Ishikawa (cell line): ENCODE measurements at regions not wholly inside any gene's neighbourhood (a gene's known extent, or its start where the extent isn't known, plus 50 kb on each side); places are given as distances from the start of the nearest gene placed in this dataset.

ENCODE experiments used
- CEBPB ChIP-seq: IDR thresholded peaks from 2 replicates; pipeline ENCODE4 v1.6.1; 2012
- CREB1 ChIP-seq: IDR thresholded peaks from 2 replicates; pipeline ENCODE4 v1.6.1; 2012; ENCODE audit warnings: low read depth
- EGR1 ChIP-seq: IDR thresholded peaks from 2 replicates; pipeline ENCODE4 v1.6.1; 2012
- EP300 ChIP-seq: IDR thresholded peaks from 2 replicates; pipeline ENCODE4 v1.6.1; 2012; ENCODE audit warnings: borderline replicate concordance
- FOXM1 ChIP-seq: IDR thresholded peaks from 2 replicates; pipeline ENCODE4 v1.6.1; 2012; ENCODE audit warnings: low read depth, borderline replicate concordance
- NFIC ChIP-seq: IDR thresholded peaks from 2 replicates; pipeline ENCODE4 v1.6.1; 2012
- RAD21 ChIP-seq: IDR thresholded peaks from 2 replicates; pipeline ENCODE4 v1.6.1; 2012; ENCODE audit warnings: low read depth
- TAF1 ChIP-seq: IDR thresholded peaks from 2 replicates; pipeline ENCODE4 v1.6.1; 2012; ENCODE audit warnings: low read depth, mild to moderate bottlenecking
- TCF12 ChIP-seq: IDR thresholded peaks from 2 replicates; pipeline ENCODE4 v1.6.1; 2012; ENCODE audit warnings: low read depth
- TEAD4 ChIP-seq: IDR thresholded peaks from 2 replicates; pipeline ENCODE4 v1.6.1; 2012
- YY1 ChIP-seq: IDR thresholded peaks from 2 replicates; pipeline ENCODE4 v1.6.1; 2012; ENCODE audit warnings: low read depth
- ZBTB7A ChIP-seq: IDR thresholded peaks from 2 replicates; pipeline ENCODE4 v1.6.1; 2012; ENCODE audit warnings: low read depth
- TF ChIP-seq, protein P1 (sequence below): IDR thresholded peaks from 2 replicates; pipeline ENCODE4 v1.6.1; 2012
- TF ChIP-seq, protein P2 (sequence below): IDR thresholded peaks from 2 replicates; pipeline ENCODE4 v1.6.1; 2012
- TF ChIP-seq, protein P3 (sequence below): IDR thresholded peaks from 2 replicates; pipeline ENCODE4 v1.6.1; 2012; ENCODE audit warnings: low read depth, mild to moderate bottlenecking

DNA sequence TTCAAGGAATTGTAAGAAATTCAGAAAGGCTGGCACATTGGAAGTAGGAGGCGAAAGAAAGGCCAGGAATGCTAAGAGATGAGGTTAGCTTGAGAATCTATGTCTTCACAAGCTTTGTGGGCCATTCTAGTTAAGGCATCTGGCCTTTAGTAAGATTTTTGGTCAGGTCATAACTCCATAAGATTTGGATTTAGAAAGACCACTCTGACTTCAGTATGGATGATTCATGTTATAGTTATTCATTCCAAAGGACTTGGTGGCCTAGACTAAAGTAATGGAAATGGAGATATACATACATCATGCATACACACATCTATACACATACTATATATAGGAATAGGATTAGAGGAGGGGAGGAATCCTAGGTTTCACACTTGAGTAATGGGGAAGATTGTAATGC, 77.5 kb downstream of the SEPTIN7 start:
- no peak for TF ChIP-seq CEBPB
- no peak for TF ChIP-seq TEAD4
- TF ChIP-seq NFIC = no peak

DNA sequence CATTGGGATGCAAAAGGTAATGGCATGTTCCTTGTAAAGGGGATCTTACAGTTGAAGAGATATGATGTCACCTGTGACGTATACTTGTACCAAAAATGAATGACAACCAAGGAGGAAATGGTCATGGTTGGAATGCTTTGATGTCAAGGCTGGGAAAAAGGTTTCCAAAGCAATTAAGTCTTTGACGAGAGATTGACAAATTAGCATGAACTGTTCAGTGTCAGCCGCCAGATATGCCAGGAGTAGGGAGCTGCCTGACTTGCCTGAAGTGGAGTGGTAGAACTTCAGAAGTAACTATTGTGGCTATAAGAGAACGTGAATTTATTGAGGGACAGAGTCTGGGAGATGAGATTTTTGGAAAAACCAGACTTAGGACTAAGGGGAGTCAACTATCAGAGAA, 88.1 kb downstream of the SEPTIN7 start:
- TF ChIP-seq NFIC (no peak), RAD21 (no peak), CEBPB (no peak), EP300 (no peak), TEAD4 (no peak), CREB1 (no peak), ZBTB7A (no peak), TCF12 (no peak), EGR1 (no peak), FOXM1 (no peak), YY1 (no peak), TAF1 (no peak)
- TF ChIP-seq, protein P1, sequence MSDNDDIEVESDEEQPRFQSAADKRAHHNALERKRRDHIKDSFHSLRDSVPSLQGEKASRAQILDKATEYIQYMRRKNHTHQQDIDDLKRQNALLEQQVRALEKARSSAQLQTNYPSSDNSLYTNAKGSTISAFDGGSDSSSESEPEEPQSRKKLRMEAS = no peak
- TF ChIP-seq, protein P2, sequence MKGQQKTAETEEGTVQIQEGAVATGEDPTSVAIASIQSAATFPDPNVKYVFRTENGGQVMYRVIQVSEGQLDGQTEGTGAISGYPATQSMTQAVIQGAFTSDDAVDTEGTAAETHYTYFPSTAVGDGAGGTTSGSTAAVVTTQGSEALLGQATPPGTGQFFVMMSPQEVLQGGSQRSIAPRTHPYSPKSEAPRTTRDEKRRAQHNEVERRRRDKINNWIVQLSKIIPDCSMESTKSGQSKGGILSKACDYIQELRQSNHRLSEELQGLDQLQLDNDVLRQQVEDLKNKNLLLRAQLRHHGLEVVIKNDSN = no peak
- TF ChIP-seq, protein P3, sequence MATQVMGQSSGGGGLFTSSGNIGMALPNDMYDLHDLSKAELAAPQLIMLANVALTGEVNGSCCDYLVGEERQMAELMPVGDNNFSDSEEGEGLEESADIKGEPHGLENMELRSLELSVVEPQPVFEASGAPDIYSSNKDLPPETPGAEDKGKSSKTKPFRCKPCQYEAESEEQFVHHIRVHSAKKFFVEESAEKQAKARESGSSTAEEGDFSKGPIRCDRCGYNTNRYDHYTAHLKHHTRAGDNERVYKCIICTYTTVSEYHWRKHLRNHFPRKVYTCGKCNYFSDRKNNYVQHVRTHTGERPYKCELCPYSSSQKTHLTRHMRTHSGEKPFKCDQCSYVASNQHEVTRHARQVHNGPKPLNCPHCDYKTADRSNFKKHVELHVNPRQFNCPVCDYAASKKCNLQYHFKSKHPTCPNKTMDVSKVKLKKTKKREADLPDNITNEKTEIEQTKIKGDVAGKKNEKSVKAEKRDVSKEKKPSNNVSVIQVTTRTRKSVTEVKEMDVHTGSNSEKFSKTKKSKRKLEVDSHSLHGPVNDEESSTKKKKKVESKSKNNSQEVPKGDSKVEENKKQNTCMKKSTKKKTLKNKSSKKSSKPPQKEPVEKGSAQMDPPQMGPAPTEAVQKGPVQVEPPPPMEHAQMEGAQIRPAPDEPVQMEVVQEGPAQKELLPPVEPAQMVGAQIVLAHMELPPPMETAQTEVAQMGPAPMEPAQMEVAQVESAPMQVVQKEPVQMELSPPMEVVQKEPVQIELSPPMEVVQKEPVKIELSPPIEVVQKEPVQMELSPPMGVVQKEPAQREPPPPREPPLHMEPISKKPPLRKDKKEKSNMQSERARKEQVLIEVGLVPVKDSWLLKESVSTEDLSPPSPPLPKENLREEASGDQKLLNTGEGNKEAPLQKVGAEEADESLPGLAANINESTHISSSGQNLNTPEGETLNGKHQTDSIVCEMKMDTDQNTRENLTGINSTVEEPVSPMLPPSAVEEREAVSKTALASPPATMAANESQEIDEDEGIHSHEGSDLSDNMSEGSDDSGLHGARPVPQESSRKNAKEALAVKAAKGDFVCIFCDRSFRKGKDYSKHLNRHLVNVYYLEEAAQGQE = no peak

DNA sequence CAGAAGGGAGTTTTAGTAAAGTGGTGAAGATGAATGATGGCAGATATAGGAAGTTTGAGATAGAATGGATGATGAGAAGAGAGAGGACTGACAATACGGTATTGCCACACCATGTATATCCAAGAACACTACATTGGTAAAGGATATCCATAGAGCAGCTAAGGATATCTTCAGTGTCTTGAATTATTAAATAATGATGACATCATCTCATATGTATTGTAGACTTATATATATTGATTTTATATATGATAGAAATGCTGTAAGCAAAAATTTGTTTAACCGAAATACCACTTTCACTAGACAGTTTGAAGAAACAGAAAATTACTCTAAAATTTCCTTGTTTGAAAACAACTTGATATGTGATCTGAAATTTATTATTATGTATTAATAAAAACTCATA, 89.0 kb downstream of the SEPTIN7 start:
- TF ChIP-seq, protein P3 = no peak
- TF ChIP-seq ZBTB7A (no peak), RAD21 (no peak), TEAD4 (no peak), CREB1 (no peak), FOXM1 (no peak), TCF12 (no peak), EGR1 (no peak), YY1 (no peak)
- TF ChIP-seq, protein P1 = no peak
- TF ChIP-seq, protein P2 = no peak

DNA sequence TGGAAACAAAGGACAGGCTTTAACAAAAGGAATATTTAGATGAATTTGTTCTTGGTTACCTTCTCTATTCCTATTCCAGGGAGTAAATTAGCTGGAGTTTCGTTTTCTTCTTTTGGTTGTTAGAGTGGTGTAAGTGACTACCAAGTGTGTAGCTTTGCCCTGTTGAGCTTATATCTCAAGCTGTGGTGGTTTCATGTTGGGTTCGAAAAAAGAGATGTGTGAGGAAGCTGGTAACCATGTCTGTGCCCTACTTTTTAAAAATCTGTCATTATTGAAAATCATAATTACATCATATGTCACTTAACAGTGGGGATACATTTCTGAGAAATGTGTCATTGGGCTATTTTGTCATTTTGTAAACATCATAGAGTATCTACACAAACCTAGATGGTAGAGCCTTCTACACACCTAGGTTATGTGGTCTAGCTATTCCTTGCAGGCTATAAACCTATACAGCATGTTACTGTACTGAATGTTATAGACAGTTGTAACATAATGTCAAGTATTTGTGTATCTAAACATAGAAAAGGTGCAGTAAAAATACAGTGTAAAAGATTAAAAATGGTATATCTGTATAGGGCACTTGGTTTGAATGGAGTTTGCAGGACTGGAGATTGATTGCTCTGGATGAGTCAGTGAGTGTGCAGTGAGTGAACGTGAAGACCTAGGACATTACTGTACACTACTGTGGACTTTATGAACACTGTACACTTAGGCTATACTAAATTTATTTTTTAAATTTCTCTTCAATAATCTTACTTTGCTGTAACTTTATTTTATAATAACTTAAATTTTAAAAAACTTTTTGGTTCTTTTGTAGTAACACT, 90.4 kb downstream of the SEPTIN7 start:
- TF ChIP-seq ZBTB7A (no peak), YY1 (no peak), TCF12 (no peak), FOXM1 (no peak), CREB1 (no peak), EP300 (no peak), EGR1 (no peak), TAF1 (no peak), CEBPB (no peak), NFIC (no peak)
- TF ChIP-seq, protein P3 = no peak
- TF ChIP-seq, protein P1 = no peak
- TF ChIP-seq, protein P2 = no peak
